Activated gamma-delta T cell (primary cell): ENCODE measurements at regions not wholly inside any gene's neighbourhood (a gene's known extent, or its start where the extent isn't known, plus 50 kb on each side); places are given as distances from the start of the nearest gene placed in this dataset.
"Not testable (repeated sequence)": the region's sequence is repeated elsewhere in the genome, so short reads cannot be mapped to it uniquely, and the experiment has no call there.

Source experiments
- DNase-seq: peaks from one replicate; lab custom pipeline; 2025; lab: John Stamatoyannopoulos, UW

- no peak for DNase-seq
Observed at GRCh38 chr7:36037121-36037662, 115.9 kb upstream of the EEPD1 start.

GRCh38 chr7:36038063-36038721, 114.9 kb upstream of the EEPD1 start:
- DNase-seq, result no peak

DNA sequence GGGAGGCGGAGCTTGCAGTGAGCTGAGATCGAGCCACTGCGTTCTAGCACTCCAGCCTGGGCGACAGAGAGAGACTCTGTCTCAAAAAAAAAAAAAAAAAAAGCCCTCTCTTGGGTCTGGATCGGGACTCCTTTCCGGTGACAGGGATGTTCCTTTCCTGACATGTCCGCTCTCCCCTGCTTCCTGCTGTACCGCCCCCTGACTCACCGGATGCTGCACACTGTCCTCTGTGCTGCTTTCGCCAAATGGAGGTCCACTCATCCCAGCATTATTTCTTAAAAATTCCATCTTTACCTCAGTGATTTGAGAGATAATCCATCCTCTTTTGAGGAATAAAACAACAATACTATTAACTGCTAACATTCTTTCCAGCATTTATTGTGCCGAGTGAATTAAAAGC, 113.8 kb upstream of the EEPD1 start:
- no peak for DNase-seq

DNA sequence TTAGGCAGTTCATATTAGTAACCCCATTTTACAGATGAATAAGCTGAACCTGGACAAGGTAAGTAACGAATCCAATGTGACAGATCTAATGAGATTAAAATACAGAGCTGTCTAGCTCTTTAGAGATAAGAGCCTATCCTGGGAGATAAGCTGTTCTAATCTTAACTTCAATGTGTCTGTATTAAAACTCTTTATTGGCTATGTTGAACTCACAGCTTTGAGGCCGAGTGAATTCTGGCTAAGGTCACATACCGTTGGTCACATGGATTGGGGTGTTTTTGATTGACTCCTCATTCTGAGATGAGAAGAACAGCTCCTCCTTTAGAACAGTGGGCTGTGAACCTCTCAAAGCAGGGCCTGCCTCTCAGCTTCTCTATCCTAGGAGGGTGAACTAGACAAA, 113.4 kb upstream of the EEPD1 start:
- no peak for DNase-seq

GRCh38 chr7:36040679-36041078, 112.4 kb upstream of the EEPD1 start:
- no peak for DNase-seq

DNA sequence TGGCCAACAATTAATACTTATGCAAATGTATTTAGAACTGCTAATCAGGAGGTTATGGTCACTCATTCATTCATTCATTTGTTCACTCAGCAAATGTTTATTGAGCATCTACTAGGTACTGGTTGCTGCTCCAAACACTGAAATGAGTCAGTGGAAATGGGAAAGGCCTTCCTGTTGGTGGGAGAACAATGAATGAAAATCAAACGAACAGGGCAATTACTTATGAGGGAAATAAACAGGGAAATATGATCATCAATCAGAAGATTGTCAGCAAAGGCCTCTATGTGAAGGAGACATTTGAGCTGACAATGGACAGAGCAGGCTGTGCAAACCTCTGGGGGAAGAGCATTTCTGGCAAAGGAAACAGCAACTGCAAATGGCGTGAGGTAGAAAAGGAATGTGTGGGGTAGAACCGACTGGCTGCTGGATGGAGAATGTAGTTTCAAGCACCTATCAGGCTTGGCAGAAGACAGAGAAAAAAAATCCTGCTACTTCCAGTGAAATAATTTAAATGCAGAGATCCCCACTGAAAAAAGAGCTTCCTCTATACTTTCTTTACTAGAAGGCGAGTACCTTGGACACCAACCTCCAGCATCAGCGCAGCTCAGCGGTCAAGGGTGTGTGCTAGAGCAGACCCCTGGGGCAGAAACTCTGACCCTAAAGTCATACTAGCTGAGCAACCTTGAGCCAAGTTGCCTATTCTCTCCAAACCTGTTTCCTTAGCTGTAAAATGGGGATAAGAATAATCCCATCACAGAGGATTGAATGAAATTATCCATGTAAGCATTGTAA, 108.8 kb upstream of the EEPD1 start:
- no peak for DNase-seq

GRCh38 chr7:36045326-36045725, 107.7 kb upstream of the EEPD1 start:
- DNase-seq, result no peak

DNA sequence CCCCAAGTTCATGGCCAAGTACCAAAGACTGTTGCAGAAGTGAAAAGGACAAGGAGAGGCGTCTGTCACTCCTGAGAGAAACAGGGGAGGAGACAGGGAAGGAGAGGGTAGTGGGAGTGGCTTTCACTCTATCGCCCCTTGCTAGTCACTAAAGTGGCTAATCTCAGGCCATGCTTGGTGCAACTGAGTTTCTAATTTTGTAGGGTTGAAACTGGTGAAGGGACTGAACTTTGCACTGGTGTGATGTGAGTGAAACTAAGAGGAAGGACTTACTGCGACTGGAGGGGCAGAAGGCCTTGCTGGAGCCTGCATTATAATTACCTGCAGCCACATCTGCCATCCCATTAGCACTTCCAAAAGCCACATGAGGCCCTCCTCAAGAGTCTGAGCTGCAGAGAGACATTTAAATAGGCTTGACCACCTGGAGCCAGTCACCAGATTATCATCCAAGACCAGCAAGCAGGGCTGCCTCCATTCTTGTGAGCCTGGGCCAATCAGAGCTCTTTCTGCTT, 107.2 kb upstream of the EEPD1 start:
- no peak for DNase-seq

DNA sequence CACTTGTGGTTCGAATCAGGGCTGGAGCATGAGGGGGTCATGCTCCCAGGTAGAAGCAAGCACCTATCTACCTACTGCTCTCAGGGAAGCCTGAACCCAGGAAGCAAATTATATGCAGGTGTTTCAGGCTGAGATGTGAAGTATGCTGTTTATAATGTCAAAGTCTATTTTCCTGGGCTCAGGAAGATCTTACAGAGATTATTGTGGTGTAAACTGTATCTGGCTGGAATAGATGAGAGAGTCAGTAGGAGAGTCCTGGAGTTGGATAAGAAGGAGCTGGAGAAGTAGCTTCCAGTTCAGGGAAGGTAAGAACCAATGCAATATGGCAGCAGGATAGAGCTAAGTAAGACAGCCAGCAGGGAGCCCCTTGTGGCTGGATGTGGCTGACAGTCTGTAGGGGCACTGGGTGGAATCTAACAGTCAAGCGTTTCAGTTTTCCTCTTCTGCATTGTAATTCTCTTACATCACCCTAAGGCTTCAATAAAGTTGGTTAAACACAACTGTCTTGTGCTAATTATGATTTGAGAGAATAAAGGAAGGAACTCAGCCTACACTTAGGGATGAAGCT, 105.9 kb upstream of the EEPD1 start:
- DNase-seq, result no peak

GRCh38 chr7:36048141-36048901, 104.7 kb upstream of the EEPD1 start:
- no peak for DNase-seq

DNA sequence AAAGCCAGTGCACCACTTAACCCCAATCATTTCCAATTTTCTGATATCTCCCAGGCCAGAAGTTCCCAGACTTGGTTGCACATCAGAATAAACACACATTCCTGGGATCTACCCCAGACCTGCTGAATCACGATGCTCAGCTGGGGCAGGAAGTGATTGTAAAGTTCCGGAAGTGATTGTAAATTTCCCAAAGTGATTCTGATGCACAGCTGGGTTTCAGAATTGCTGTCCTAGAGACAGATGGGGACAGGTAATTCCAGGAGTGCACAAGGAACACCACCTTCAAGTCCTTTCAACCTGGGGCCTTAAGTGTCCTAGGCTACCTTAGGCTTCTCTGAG, 104.2 kb upstream of the EEPD1 start:
- DNase-seq, result no peak

- no peak for DNase-seq
Observed at GRCh38 chr7:36051501-36051900, 101.6 kb upstream of the EEPD1 start.

GRCh38 chr7:36053589-36053988, 99.5 kb upstream of the EEPD1 start:
- DNase-seq, result no peak

DNA sequence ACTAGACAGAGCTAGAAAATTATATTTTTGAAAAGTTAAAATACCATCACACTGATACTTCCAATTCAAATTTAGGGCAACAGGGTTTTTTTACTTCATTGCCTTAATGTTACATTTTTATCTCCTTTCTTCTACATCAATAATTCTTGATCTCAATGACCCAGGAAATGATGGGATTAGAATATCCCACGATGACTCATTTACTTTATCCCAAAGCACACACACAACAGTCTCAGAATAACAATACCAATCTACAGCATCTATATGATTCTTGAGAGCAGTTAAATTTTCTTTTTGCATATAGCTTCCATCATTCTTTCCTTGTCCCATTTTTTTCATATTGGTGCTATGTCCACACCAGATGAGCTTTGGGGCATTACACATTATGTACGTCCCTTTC, 98.4 kb upstream of the EEPD1 start:
- no peak for DNase-seq

DNA sequence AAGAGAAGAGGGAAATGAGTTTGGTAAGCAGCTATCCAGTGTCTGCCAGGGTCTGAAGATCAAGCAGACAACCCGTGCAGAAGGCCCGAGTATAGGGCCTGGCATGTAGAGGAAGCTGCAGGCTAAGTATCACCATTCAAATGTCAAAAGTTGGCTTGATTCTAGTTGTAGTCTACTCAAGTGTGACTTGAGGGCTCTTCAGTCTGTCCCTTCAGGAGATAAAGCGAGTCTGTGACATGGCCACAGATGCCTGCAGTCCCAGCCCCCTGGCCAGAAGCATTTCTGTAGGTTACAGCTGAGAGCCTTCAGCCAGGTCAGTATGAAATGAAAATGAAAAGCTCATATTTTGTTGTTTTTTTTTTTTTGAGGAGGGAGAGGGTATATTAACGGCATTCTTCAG, 97.8 kb upstream of the EEPD1 start:
- no peak for DNase-seq

DNA sequence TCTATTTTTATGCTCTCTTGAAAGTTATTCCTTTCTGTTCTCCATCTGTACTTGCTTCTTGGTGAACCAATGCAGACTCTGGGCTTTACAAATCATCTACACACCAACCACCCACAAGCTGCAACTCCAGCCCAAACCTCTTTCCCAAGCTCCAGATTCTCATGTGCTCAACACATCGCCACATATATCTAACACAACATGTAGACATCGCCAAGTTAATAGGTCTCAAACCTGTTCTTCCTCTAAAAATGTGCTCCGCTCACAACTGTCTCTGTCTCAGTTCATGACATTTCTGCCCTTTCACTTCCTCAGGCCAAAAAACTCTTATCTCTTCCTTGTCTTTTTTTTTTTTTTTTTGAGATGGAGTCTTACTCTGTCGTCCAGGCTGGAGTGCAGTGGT, 95.7 kb upstream of the EEPD1 start:
- no peak for DNase-seq

DNA sequence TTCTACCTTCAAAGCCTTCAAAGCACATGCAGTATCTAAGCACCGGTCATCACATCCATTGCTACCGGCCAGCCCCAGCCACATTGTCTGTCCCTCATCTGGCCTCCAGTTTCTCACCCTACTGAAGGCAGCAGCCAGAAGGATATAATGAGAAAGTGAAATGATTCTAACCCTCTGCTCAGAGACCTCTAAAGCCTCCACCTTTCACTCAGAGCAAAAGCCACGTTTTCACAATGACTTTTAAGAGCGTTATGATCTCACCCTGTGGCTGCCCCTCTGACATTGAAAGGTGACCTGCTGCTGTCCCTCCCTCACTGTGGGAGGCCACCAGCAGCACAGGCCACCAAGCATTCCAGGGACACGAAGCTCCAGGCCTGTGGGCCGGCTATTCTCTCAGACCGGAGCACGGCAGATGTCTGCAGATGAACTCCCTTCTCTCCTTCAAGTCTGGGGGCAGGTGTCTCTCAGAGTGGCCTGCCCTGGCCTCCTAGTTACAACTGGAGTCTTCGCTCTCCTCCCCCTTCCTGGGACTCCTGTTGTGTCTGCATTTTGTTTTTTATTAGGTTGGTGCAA, 94.9 kb upstream of the EEPD1 start:
- no peak for DNase-seq

- DNase-seq, result not testable (repeated sequence)
Observed at GRCh38 chr7:36060388-36060787, 92.7 kb upstream of the EEPD1 start.

DNA sequence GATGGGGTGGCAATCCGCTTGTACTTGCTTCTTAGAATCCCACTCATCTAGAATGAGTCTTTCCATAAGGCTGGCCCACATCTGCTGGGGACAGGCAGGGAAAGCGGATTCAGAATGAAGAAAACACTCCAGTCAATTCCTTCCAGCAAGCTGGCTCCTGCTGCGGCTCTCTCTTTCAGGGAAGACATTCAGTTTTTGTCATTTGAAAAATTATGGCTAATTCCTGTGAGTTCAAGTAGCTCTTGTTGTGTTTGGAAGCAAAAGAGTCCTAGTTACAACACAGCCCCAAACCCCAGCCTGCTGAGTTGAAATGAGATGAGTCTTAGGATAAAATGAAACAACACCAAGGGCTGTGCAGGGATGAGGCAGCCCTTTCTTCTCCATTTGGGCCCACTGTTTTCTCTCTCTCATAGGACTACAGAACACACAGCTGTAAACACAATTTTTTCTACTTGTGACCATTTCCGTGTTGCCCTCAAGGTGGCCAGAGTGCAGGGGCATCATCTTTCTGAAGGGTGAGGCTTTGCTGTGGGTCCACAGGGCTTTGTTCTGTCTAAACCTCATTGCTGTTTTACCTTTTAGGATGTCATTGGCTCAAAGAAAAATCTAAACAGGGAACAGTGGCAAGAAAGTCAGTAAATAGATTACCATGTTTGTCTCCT, 90.8 kb upstream of the EEPD1 start:
- DNase-seq, result no peak

DNA sequence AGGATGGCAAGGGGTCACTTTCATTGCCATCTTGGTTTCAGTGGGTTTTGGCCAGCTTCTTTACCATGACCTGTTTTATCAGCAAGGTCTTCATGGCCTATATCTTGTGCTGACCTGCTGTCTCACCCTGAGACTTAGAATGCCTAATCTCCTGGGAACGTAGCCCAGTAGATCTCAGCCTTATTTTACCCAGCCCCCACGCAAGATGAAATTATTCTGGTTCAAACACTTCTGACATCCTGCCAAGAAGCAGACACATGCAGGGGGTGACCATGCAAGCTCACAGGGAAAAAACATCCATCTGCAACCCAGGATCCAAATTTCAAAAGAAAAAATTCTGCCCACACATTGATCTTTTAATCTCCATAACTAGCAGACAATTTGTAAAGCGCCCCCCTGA, 88.4 kb upstream of the EEPD1 start:
- no peak for DNase-seq
